B cell (primary cell): ENCODE measurements at regions not wholly inside any gene's neighbourhood (a gene's known extent, or its start where the extent isn't known, plus 50 kb on each side); places are given as distances from the start of the nearest gene placed in this dataset.

ENCODE experiments used
- ATAC-seq: fragments of 200-7000 bp; cut with Tn5 transposase; one replicate; pipeline ENCODE4 v1.10.0; 2021; ENCODE audit warnings: low read depth, mild to moderate bottlenecking, moderate number of reproducible peaks, moderate library complexity
- CTCF ChIA-PET: fragments of 350-600 bp; sonication (Branson Sonifier 250); formaldehyde crosslinking; loops from one replicate; lab custom pipeline; 2021; ENCODE audit warnings: antibody characterized with exemption, inconsistent platforms; lab: Charles Lee
- POLR2A ChIA-PET: fragments of 350-600 bp; sonication (Branson Sonifier 250); formaldehyde crosslinking; loops from one replicate; lab custom pipeline; 2021; ENCODE audit warnings: antibody characterized with exemption; lab: Charles Lee
- DNase-seq: peaks from one replicate; pipeline ENCODE4 v3.0.0; 2013
- H2AFZ ChIP-seq: 2 replicates; pipeline ENCODE4 v1.6.1; 2012; ENCODE audit warnings: mild to moderate bottlenecking, low read depth, low read length; ENCODE audit not compliant: insufficient read depth, poor library complexity, severe bottlenecking
- H3K27ac ChIP-seq, 2 donors: 1 replicate in 1 of 2; 2 replicates in 1 of 2; pipeline ENCODE4 v1.5.1; 2012 to 2013; ENCODE audit warnings: low read length in 2 of 2, mild to moderate bottlenecking in 2 of 2, moderate library complexity in 1 of 2
- H3K27me3 ChIP-seq, 4 experiments: fragments of 200-600 bp in 1 of 4; sonication (generic) in 1 of 4; replicated peaks in 1 of 4; 1 replicate in 2 of 4; 2 replicates in 2 of 4; pipeline versions ENCODE4 v1.6.1 to v1.7.0; 2013 to 2016; ENCODE audit warnings: low read length in 3 of 4, mild to moderate bottlenecking in 2 of 4, mixed read lengths in 1 of 4, moderate library complexity in 1 of 4; ENCODE audit not compliant: insufficient read depth in 4 of 4, control insufficient read depth in 3 of 4; ENCODE audit errors: control extremely low read depth in 1 of 4
- H3K36me3 ChIP-seq, 2 experiments: replicated peaks in 1 of 2; 1 replicate in 1 of 2; 2 replicates in 1 of 2; pipeline versions ENCODE4 v1.6.1 to v1.7.1; 2013; ENCODE audit warnings: low read length in 1 of 2; ENCODE audit not compliant: insufficient read depth in 2 of 2, control insufficient read depth in 1 of 2; ENCODE audit errors: control extremely low read depth in 1 of 2, extremely low read depth in 1 of 2
- H3K4me1 ChIP-seq, 2 donors: fragments of 200-600 bp in 1 of 2; sonication (generic) in 1 of 2; 1 replicate in 1 of 2; 2 replicates in 1 of 2; pipeline versions ENCODE4 v1.5.1 to v1.6.1; 2013 to 2017; ENCODE audit warnings: low read length in 2 of 2; ENCODE audit not compliant: control insufficient read depth in 2 of 2, insufficient read depth in 2 of 2
- H3K4me2 ChIP-seq: replicated peaks from 2 replicates; pipeline ENCODE3; 2012; ENCODE audit warnings: mild to moderate bottlenecking, low read depth, low read length; ENCODE audit not compliant: poor library complexity, severe bottlenecking
- H3K4me3 ChIP-seq, 5 experiments: fragments of 200-600 bp in 1 of 5; sonication (generic) in 1 of 5; 1 replicate in 3 of 5; 2 replicates in 2 of 5; pipeline versions ENCODE4 v1.5.1 to v1.7.0; 2011 to 2016; ENCODE audit warnings: low read length in 4 of 5, mild to moderate bottlenecking in 4 of 5, low read depth in 2 of 5, control low read depth in 1 of 5, moderate library complexity in 1 of 5; ENCODE audit not compliant: insufficient read depth in 1 of 5; ENCODE audit errors: control extremely low read depth in 1 of 5, extremely low read depth in 1 of 5
- H3K79me2 ChIP-seq: fragments of 200-600 bp; sonication (generic); one replicate; pipeline ENCODE4 v1.6.0; 2016; ENCODE audit warnings: low read length; ENCODE audit not compliant: control insufficient read depth, insufficient read depth
- H3K9ac ChIP-seq: fragments of 200-600 bp; sonication (generic); 2 replicates; pipeline ENCODE4 v1.6.1; 2017; ENCODE audit warnings: mild to moderate bottlenecking, low read length, moderate library complexity
- H3K9me3 ChIP-seq, 3 donors: one replicate each; pipeline versions ENCODE4 v1.6.1 to v1.7.1; 2013; ENCODE audit warnings: low read length in 2 of 3; ENCODE audit not compliant: control insufficient read depth in 2 of 3, insufficient read depth in 1 of 3; ENCODE audit errors: control extremely low read depth in 1 of 3
- H4K20me1 ChIP-seq: 2 replicates; pipeline ENCODE4 v1.6.0; 2012; ENCODE audit warnings: mild to moderate bottlenecking, low read length; ENCODE audit not compliant: insufficient read depth, control insufficient read depth, poor library complexity, severe bottlenecking
- H3K27ac Mint-ChIP-seq: one replicate; pipeline ENCODE4 v1.8.0; 2021; ENCODE audit warnings: mixed read lengths
- H3K27me3 Mint-ChIP-seq: one replicate; pipeline ENCODE4 v1.8.0; 2021; ENCODE audit warnings: mixed read lengths
- H3K4me1 Mint-ChIP-seq: one replicate; pipeline ENCODE4 v1.8.0; 2021; ENCODE audit warnings: mixed read lengths
- H3K4me3 Mint-ChIP-seq: one replicate; pipeline ENCODE4 v1.8.0; 2021; ENCODE audit warnings: mixed read lengths
- H3K9me3 Mint-ChIP-seq: one replicate; pipeline ENCODE4 v1.8.0; 2022; ENCODE audit warnings: mixed read lengths; ENCODE audit not compliant: insufficient read depth
- EZH2 ChIP-seq: IDR thresholded peaks from 2 replicates; pipeline ENCODE4 v1.6.1; 2012; ENCODE audit warnings: borderline replicate concordance, low read depth, mild to moderate bottlenecking, moderate library complexity, low read length; ENCODE audit not compliant: insufficient read depth, poor library complexity, severe bottlenecking
- WGBS: methylation state at CpG from one replicate; pipeline ENCODE4 v1.1.5; 2013; ENCODE audit warnings: missing lambda C conversion rate; ENCODE audit not compliant: insufficient coverage; 5-methylcytosine and 5-hydroxymethylcytosine counted together
- intact Hi-C: fragments of 100-400 bp; cut with micrococcal nuclease; formaldehyde crosslinking; loops from one replicate; pipeline ENCODE4 v1.10.0; 2022
- TF ChIP-seq, protein P1 (sequence below): fragments of 200-600 bp; IDR thresholded peaks from one replicate; pipeline ENCODE4 v1.8.0; 2022; ENCODE audit warnings: antibody characterized with exemption, mild to moderate bottlenecking

DNA sequence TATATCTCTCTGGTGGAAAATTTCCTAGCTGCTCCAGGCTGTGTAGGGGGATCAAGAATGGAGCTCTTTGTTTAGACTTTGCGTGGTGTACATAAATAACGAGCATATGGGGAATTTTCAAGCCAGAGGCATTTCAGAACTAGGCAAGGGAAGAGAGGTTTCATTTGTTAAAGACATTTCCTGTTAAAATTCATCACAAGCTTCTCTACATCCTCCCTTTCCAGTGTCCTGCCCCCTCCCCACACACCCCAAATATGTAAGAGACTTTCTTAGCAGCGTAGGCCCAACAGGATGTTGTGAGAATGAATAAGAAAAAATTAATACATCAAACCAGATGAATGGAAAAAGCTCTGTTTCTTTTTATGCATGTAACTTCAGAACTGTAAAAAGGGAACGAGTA lies 150.3 kb downstream of the GPBP1 start:
- intact Hi-C loops: no loop called here

DNA sequence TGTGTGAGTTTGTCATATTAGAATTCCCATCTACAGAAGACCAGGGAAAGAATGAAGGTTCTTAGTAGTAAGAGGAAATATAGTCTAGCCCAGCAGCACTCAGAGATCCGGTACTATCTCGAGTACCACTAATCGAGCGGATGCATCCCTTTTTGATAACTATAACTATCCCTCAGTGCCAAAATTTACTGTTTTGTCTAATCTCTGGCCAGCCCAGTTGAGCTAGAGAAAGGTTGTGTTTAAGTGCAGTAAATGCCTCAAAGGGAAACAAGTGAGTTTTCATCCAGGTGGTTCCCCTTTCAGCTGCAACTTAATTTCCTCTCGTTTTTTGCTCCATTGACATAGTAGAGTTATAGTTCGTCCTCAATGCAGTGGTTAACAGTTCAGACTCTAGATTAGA lies 146.7 kb downstream of the GPBP1 start:
- H3K4me3 Mint-ChIP-seq: no peak overlapping the region

More for the DNA sequence above, 150.3 kb downstream of the GPBP1 start:
- TF ChIP-seq, protein P1, sequence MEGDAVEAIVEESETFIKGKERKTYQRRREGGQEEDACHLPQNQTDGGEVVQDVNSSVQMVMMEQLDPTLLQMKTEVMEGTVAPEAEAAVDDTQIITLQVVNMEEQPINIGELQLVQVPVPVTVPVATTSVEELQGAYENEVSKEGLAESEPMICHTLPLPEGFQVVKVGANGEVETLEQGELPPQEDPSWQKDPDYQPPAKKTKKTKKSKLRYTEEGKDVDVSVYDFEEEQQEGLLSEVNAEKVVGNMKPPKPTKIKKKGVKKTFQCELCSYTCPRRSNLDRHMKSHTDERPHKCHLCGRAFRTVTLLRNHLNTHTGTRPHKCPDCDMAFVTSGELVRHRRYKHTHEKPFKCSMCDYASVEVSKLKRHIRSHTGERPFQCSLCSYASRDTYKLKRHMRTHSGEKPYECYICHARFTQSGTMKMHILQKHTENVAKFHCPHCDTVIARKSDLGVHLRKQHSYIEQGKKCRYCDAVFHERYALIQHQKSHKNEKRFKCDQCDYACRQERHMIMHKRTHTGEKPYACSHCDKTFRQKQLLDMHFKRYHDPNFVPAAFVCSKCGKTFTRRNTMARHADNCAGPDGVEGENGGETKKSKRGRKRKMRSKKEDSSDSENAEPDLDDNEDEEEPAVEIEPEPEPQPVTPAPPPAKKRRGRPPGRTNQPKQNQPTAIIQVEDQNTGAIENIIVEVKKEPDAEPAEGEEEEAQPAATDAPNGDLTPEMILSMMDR: no peak
- no peak for TF ChIP-seq EZH2
- no peaks in the 10 kb centered on the region for H3K27me3 ChIP-seq
- CTCF ChIA-PET: interaction anchor here (1.4 kb wide), 1 partner anchor 26 kb away, joined by 3 read pairs; no protein-coding TSS in a partner anchor
- no peak for ATAC-seq
- H2AFZ ChIP-seq: no peak overlapping the region
- no peaks in the 10 kb centered on the region for H4K20me1 ChIP-seq
- Mint-ChIP-seq H3K4me3 (no peak overlapping the region), H3K27ac (no peak overlapping the region), H3K27me3 (peaks cover 11% of the 10 kb centered on the region), H3K9me3 (peaks cover 2% of the 10 kb centered on the region), H3K4me1 (no peaks in the 10 kb centered on the region)
- no peaks in the 10 kb centered on the region for H3K79me2 ChIP-seq
- POLR2A ChIA-PET: no interaction called here
- H3K4me1 ChIP-seq: no peaks in the 10 kb centered on the region
- no peaks in the 10 kb centered on the region for H3K36me3 ChIP-seq
- DNase-seq: no peak
- WGBS: 100% methylated on average over 1 of the region's 4 CpGs
- H3K4me2 ChIP-seq: no peak overlapping the region
- H3K4me3 ChIP-seq: no peak overlapping the region
- H3K27ac ChIP-seq: no peak overlapping the region
- H3K9ac ChIP-seq: no peak overlapping the region
- H3K9me3 ChIP-seq: no peaks in the 10 kb centered on the region

More for the DNA sequence above, 146.7 kb downstream of the GPBP1 start:
- ATAC-seq (no peak), DNase-seq (no peak)
- peaks cover 0 to 3% (median 0%) of the 10 kb centered on the region in 3 donors for H3K9me3 ChIP-seq
- no peak overlapping the region for H2AFZ ChIP-seq
- Mint-ChIP-seq H3K27me3 (peaks cover 20% of the 10 kb centered on the region), H3K9me3 (no peaks in the 10 kb centered on the region), H3K27ac (no peak overlapping the region), H3K4me1 (no peaks in the 10 kb centered on the region)
- no peaks in the 10 kb centered on the region for H4K20me1 ChIP-seq
- intact Hi-C loops: no loop called here
- CTCF ChIA-PET: interaction anchor here (0.6 kb wide), 1 partner anchor 1657 kb away, joined by 3 read pairs; no protein-coding TSS in a partner anchor
- no peak overlapping the region for H3K4me2 ChIP-seq
- H3K4me1 ChIP-seq: no peaks in the 10 kb centered on the region
- no peak overlapping the region for H3K27ac ChIP-seq
- H3K9ac ChIP-seq: no peak overlapping the region
- POLR2A ChIA-PET: no interaction called here
- 0% methylated on average over 1 of the region's 6 CpGs for WGBS
- H3K4me3 ChIP-seq: no peak overlapping the region
- TF ChIP-seq, protein P1: no peak
- no peak for TF ChIP-seq EZH2
- no peaks in the 10 kb centered on the region for H3K79me2 ChIP-seq
- H3K36me3 ChIP-seq: no peaks in the 10 kb centered on the region
- H3K27me3 ChIP-seq: peaks cover 0 to 3% (median 0%) of the 10 kb centered on the region in 4 experiments
